Natural killer cell (primary cell): ENCODE measurements at regions not wholly inside any gene's neighbourhood (a gene's known extent, or its start where the extent isn't known, plus 50 kb on each side); places are given as distances from the start of the nearest gene placed in this dataset.

Source experiments
- ATAC-seq, 3 donors: fragments of 150-1000 bp in 2 of 3; fragments of 200-7000 bp in 1 of 3; cut with Tn5 transposase; 1 replicate in 1 of 3; 2 replicates in 2 of 3; pipeline ENCODE4 v1.10.0; 2021; ENCODE audit warnings: mild to moderate bottlenecking in 2 of 3, moderate library complexity in 2 of 3
- DNase-seq, 2 donors: peaks; one replicate each; pipeline versions ENCODE4 v3.0.0 to v3.0.0-alpha.2; 2013 to 2021; ENCODE audit warnings: mixed read lengths in 1 of 2
- H3K27ac ChIP-seq: one replicate; pipeline ENCODE4 v1.5.1; 2013; ENCODE audit warnings: mild to moderate bottlenecking, low read length
- H3K27me3 ChIP-seq: one replicate; pipeline ENCODE4 v1.6.1; 2013; ENCODE audit warnings: low read length; ENCODE audit not compliant: control insufficient read depth, insufficient read depth
- H3K36me3 ChIP-seq: one replicate; pipeline ENCODE4 v1.6.1; 2013; ENCODE audit warnings: low read length; ENCODE audit not compliant: control insufficient read depth, insufficient read depth
- H3K4me1 ChIP-seq: one replicate; pipeline ENCODE4 v1.6.1; 2013; ENCODE audit warnings: low read length; ENCODE audit not compliant: control insufficient read depth, insufficient read depth
- H3K4me3 ChIP-seq: one replicate; pipeline ENCODE4 v1.5.1; 2013; ENCODE audit warnings: low read length
- H3K9me3 ChIP-seq: one replicate; pipeline ENCODE4 v1.6.1; 2013; ENCODE audit warnings: low read length; ENCODE audit not compliant: control insufficient read depth, insufficient read depth
- H3K27ac Mint-ChIP-seq, 2 donors: one replicate each; pipeline ENCODE4 v1.8.0; 2022; ENCODE audit warnings: mild to moderate bottlenecking in 2 of 2, mixed read lengths in 2 of 2, moderate library complexity in 1 of 2
- H3K27me3 Mint-ChIP-seq, 2 donors: one replicate each; pipeline ENCODE4 v1.8.0; 2022; ENCODE audit warnings: low read depth in 2 of 2, mixed read lengths in 2 of 2
- H3K36me3 Mint-ChIP-seq: one replicate; pipeline ENCODE4 v1.8.0; 2022; ENCODE audit warnings: mixed read lengths
- H3K4me1 Mint-ChIP-seq, 2 donors: one replicate each; pipeline ENCODE4 v1.8.0; 2022; ENCODE audit warnings: mixed read lengths in 2 of 2
- H3K4me3 Mint-ChIP-seq: one replicate; pipeline ENCODE4 v1.8.0; 2022; ENCODE audit warnings: mild to moderate bottlenecking, moderate library complexity, mixed read lengths
- H3K9me3 Mint-ChIP-seq, 2 donors: one replicate each; pipeline ENCODE4 v1.8.0; 2022; ENCODE audit warnings: mixed read lengths in 2 of 2
- CTCF ChIP-seq: fragments of 200-600 bp; IDR thresholded peaks from one replicate; pipeline ENCODE4 v1.8.0; 2022; ENCODE audit warnings: antibody characterized with exemption
- WGBS: methylation state at CpG from one replicate; pipeline ENCODE4 v1.1.7; 2013; ENCODE audit warnings: missing lambda C conversion rate; ENCODE audit not compliant: insufficient coverage; 5-methylcytosine and 5-hydroxymethylcytosine counted together
- intact Hi-C: fragments of 100-400 bp; cut with micrococcal nuclease; formaldehyde crosslinking; loops from one replicate; pipeline ENCODE4 v1.14.2; 2022

GRCh38 chr6:40914005-40914404 lies 125.0 kb downstream of the UNC5CL start:
- Mint-ChIP-seq H3K27ac (no peak overlapping the region), H3K4me1 (no peaks in the 10 kb centered on the region), H3K4me3 (no peak overlapping the region), H3K27me3 (peaks cover 4 to 26% of the 10 kb centered on the region in 2 donors), H3K36me3 (no peaks in the 10 kb centered on the region), H3K9me3 (no peaks in the 10 kb centered on the region)
- peak in 1 of 3 donors; percentile 21 for ATAC-seq
- WGBS: 90% methylated on average over 3 of the region's 6 CpGs
- Histone ChIP-seq H3K27ac (no peak overlapping the region), H3K4me3 (no peak overlapping the region), H3K27me3 (peaks cover 2% of the 10 kb centered on the region), H3K9me3 (no peaks in the 10 kb centered on the region), H3K36me3 (no peaks in the 10 kb centered on the region), H3K4me1 (peaks cover 4% of the 10 kb centered on the region)
- intact Hi-C loops: no loop called here
- no peak for DNase-seq
- TF ChIP-seq CTCF: no peak

DNA sequence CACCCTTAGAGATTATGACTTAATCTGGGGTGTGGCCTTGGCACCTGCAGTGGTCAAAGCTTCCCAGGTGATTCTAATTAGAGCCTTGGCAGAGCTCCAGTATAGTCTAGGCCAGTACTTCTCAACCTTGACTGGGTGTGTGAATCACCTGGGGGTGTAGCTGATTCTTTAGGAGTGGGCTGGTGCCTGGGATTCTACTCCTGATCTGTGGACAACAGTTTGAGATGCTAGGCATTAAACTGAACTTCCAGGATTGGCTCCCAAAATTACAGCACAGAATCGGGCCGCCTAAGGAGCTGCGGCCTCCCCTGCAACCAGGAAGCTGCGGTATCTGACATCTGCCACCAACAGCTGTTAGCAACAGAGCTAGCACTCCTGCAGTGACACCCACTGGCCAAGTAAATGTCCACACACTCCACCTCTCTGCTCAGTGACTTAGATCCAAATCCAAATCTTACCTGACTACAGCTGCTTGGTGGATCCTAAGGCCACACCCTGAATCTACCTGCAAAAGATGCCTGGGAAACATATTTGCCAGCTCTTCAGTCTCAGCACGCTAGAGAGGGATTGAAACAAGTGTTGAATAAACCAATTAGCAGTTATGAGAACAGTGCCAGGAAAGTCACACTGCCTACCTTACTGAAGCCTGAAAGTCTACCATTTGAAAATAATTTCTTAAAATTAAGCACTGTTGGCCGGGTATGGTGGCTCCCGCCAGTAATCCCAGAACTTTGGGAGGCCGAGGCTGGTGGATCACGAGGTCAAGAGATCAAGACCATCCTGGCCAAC lies 126.7 kb downstream of the UNC5CL start:
- intact Hi-C loops: loop anchor here (2.0 kb wide), 2 partner anchors 584 to 1046 kb away; no protein-coding TSS in a partner anchor
- Histone ChIP-seq H3K4me1 (peaks cover 4% of the 10 kb centered on the region), H3K27me3 (peaks cover 2% of the 10 kb centered on the region), H3K36me3 (no peaks in the 10 kb centered on the region), H3K27ac (no peak overlapping the region), H3K4me3 (no peak overlapping the region), H3K9me3 (no peaks in the 10 kb centered on the region)
- Mint-ChIP-seq H3K4me1 (no peaks in the 10 kb centered on the region), H3K27me3 (peaks cover 11 to 23% of the 10 kb centered on the region in 2 donors), H3K27ac (no peak overlapping the region), H3K36me3 (no peaks in the 10 kb centered on the region), H3K4me3 (no peak overlapping the region), H3K9me3 (no peaks in the 10 kb centered on the region)
- TF ChIP-seq CTCF: peak; percentile 22
- ATAC-seq (peak; percentile 62 to 91 (median 65)), DNase-seq (peak; percentile 18 to 50)
- WGBS: 51% methylated on average over 9 of the region's 9 CpGs

GRCh38 chr6:40910260-40910893 lies 128.6 kb downstream of the UNC5CL start:
- H3K4me3 Mint-ChIP-seq: no peak overlapping the region
- TF ChIP-seq CTCF: no peak
- peaks cover 10 to 23% of the 10 kb centered on the region in 2 donors for H3K27me3 Mint-ChIP-seq
- DNase-seq: no peak
- 87% methylated on average over 2 of the region's 2 CpGs for WGBS
- no peaks in the 10 kb centered on the region for H3K4me1 Mint-ChIP-seq
- H3K9me3 Mint-ChIP-seq: no peaks in the 10 kb centered on the region
- H3K36me3 Mint-ChIP-seq: no peaks in the 10 kb centered on the region
- no peak overlapping the region for H3K27ac ChIP-seq
- no peak for ATAC-seq
- peaks cover 2% of the 10 kb centered on the region for H3K27me3 ChIP-seq
- no peak overlapping the region for H3K4me3 ChIP-seq
- no peak overlapping the region for H3K27ac Mint-ChIP-seq
- intact Hi-C loops: no loop called here
- H3K4me1 ChIP-seq: peaks cover 4% of the 10 kb centered on the region
- no peaks in the 10 kb centered on the region for H3K36me3 ChIP-seq
- H3K9me3 ChIP-seq: no peaks in the 10 kb centered on the region
